ENCODE measurements at regions not wholly inside any gene's neighbourhood (a gene's known extent, or its start where the extent isn't known, plus 50 kb on each side); places are given as distances from the start of the nearest gene placed in this dataset.
"Not testable (repeated sequence)": the region's sequence is repeated elsewhere in the genome, so short reads cannot be mapped to it uniquely, and the experiment has no call there.

GRCh38 chr4:101615652-101616051 is 174.9 kb upstream of the BANK1 start:
- H3K27me3 Mint-ChIP-seq = no peaks in the 10 kb centered on the region
- ATAC-seq (ENCODE audit: low read depth) (no peak), DNase-seq (no peak)
- H3K9me3 Mint-ChIP-seq = peaks cover 3% of the 10 kb centered on the region
- intact Hi-C loops (cut with micrococcal nuclease) = no loop called here
- no peak overlapping the region for H3K27ac Mint-ChIP-seq
- TF ChIP-seq CTCF (IDR thresholded peaks at IDR 0.05) = no peak
- no peaks in the 10 kb centered on the region for H3K36me3 Mint-ChIP-seq (ENCODE audit: low read depth)
- H3K4me3 Mint-ChIP-seq = no peak overlapping the region
- POLR2A ChIA-PET = no interaction called here
- no peaks in the 10 kb centered on the region for H3K4me1 Mint-ChIP-seq
- CTCF ChIA-PET = no interaction called here

- ATAC-seq (ENCODE audit: low read depth); POLR2A ChIA-PET; DNase-seq: not testable (repeated sequence)
These were observed 183.5 kb upstream of the BANK1 start for GRCh38 chr4:101606989-101607388.

GRCh38 chr4:101604976-101605375 is 185.6 kb upstream of the BANK1 start:
- H3K9me3 Mint-ChIP-seq = peaks cover 16% of the 10 kb centered on the region
- DNase-seq (no peak), ATAC-seq (ENCODE audit: low read depth) (no peak)
- H3K27ac Mint-ChIP-seq = no peak overlapping the region
- intact Hi-C loops (cut with micrococcal nuclease) = no loop called here
- no peak overlapping the region for H3K4me3 Mint-ChIP-seq
- ChIA-PET CTCF (no interaction called here), POLR2A (no interaction called here)
- TF ChIP-seq CTCF (IDR thresholded peaks at IDR 0.05) = no peak
- no peaks in the 10 kb centered on the region for H3K27me3 Mint-ChIP-seq
- peaks cover 3% of the 10 kb centered on the region for H3K4me1 Mint-ChIP-seq
- H3K36me3 Mint-ChIP-seq (ENCODE audit: low read depth) = peaks cover 5% of the 10 kb centered on the region

More at GRCh38 chr4:101606989-101607388, 183.5 kb upstream of the BANK1 start:
- H3K36me3 Mint-ChIP-seq (ENCODE audit: low read depth); intact Hi-C loops (cut with micrococcal nuclease); CTCF ChIA-PET; H3K27ac Mint-ChIP-seq; H3K27me3 Mint-ChIP-seq; H3K4me3 Mint-ChIP-seq; H3K4me1 Mint-ChIP-seq: not testable (repeated sequence)
- H3K9me3 Mint-ChIP-seq = peaks cover 16% of the 10 kb centered on the region

GRCh38 chr4:101600287-101600686 is 190.2 kb upstream of the BANK1 start:
- H3K4me1 Mint-ChIP-seq = peaks cover 15% of the 10 kb centered on the region
- intact Hi-C loops (cut with micrococcal nuclease) = no loop called here
- POLR2A ChIA-PET = no interaction called here
- no peaks in the 10 kb centered on the region for H3K9me3 Mint-ChIP-seq
- no peaks in the 10 kb centered on the region for H3K27me3 Mint-ChIP-seq
- DNase-seq (no peak), ATAC-seq (ENCODE audit: low read depth) (no peak)
- CTCF ChIA-PET = no interaction called here
- no peak overlapping the region for H3K27ac Mint-ChIP-seq
- no peak for TF ChIP-seq CTCF (IDR thresholded peaks at IDR 0.05)
- H3K4me3 Mint-ChIP-seq = no peak overlapping the region
- no peaks in the 10 kb centered on the region for H3K36me3 Mint-ChIP-seq (ENCODE audit: low read depth)

- H3K27ac Mint-ChIP-seq = no peak overlapping the region
These were observed 190.9 kb upstream of the BANK1 start for GRCh38 chr4:101599620-101600019.

More at GRCh38 chr4:101599620-101600019, 190.9 kb upstream of the BANK1 start:
- no peaks in the 10 kb centered on the region for H3K9me3 Mint-ChIP-seq
- peaks cover 15% of the 10 kb centered on the region for H3K4me1 Mint-ChIP-seq
- ChIA-PET POLR2A (no interaction called here), CTCF (interaction anchor here (0.6 kb wide), 1 partner anchor 1653 kb away, joined by 3 read pairs; the partner anchor contains the start of gene DNAJB14)
- no peak for TF ChIP-seq CTCF (IDR thresholded peaks at IDR 0.05)
- DNase-seq (no peak), ATAC-seq (ENCODE audit: low read depth) (no peak)
- intact Hi-C loops (cut with micrococcal nuclease) = loop anchor here (5.0 kb wide), 3 partner anchors 42 to 252 kb away; partner anchors contain the start of gene PPP3CA
- no peak overlapping the region for H3K4me3 Mint-ChIP-seq
- H3K36me3 Mint-ChIP-seq (ENCODE audit: low read depth) = no peaks in the 10 kb centered on the region
- no peaks in the 10 kb centered on the region for H3K27me3 Mint-ChIP-seq
